Naive thymus-derived CD8-positive, alpha-beta T cell (primary cell): ENCODE measurements at regions not wholly inside any gene's neighbourhood (a gene's known extent, or its start where the extent isn't known, plus 50 kb on each side); places are given as distances from the start of the nearest gene placed in this dataset.
"Not testable (repeated sequence)": the region's sequence is repeated elsewhere in the genome, so short reads cannot be mapped to it uniquely, and the experiment has no call there.

Source experiments
- ATAC-seq, 2 donors: fragments of 150-1000 bp; cut with Tn5 transposase in 1 of 2; sonication (Bioruptor Pico), chemical (Tn5 transposase) in 1 of 2; 1 replicate in 1 of 2; 2 replicates in 1 of 2; pipeline ENCODE4 v1.10.0; 2021; ENCODE audit warnings: mild to moderate bottlenecking in 2 of 2, moderate library complexity in 2 of 2
- POLR2A ChIA-PET: fragments of 350-600 bp; sonication (Branson Sonifier 250); formaldehyde crosslinking; loops from one replicate; lab custom pipeline; 2021; ENCODE audit warnings: antibody characterized with exemption; lab: Charles Lee
- DNase-seq, 10 donors: peaks; one replicate each; pipeline versions ENCODE4 v3.0.0 to v3.0.0-alpha.2; 2020 to 2022
- H3K27ac Mint-ChIP-seq, 10 donors: one replicate each; pipeline ENCODE4 v1.8.0; 2020 to 2022; ENCODE audit warnings: mild to moderate bottlenecking in 10 of 10, mixed read lengths in 10 of 10, moderate library complexity in 4 of 10, inconsistent platforms in 1 of 10
- H3K27me3 Mint-ChIP-seq, 5 donors: one replicate each; pipeline ENCODE4 v1.8.0; 2021 to 2022; ENCODE audit warnings: mixed read lengths in 5 of 5
- H3K36me3 Mint-ChIP-seq, 3 donors: one replicate each; pipeline ENCODE4 v1.8.0; 2020 to 2022; ENCODE audit warnings: mixed read lengths in 3 of 3, mild to moderate bottlenecking in 2 of 3, inconsistent platforms in 1 of 3
- H3K4me1 Mint-ChIP-seq, 4 donors: one replicate each; pipeline ENCODE4 v1.8.0; 2021 to 2022; ENCODE audit warnings: mixed read lengths in 4 of 4
- H3K4me3 Mint-ChIP-seq, 10 donors: one replicate each; pipeline ENCODE4 v1.8.0; 2020 to 2022; ENCODE audit warnings: mild to moderate bottlenecking in 10 of 10, mixed read lengths in 10 of 10, moderate library complexity in 6 of 10, inconsistent platforms in 1 of 10
- H3K9me3 Mint-ChIP-seq, 9 donors: one replicate each; pipeline ENCODE4 v1.8.0; 2020 to 2022; ENCODE audit warnings: mixed read lengths in 9 of 9, mild to moderate bottlenecking in 3 of 9, inconsistent platforms in 1 of 9, moderate library complexity in 1 of 9

GRCh38 chr2:128591861-128592822 is 273.5 kb upstream of the HS6ST1 start:
- no peaks in the 10 kb centered on the region for H3K36me3 Mint-ChIP-seq
- POLR2A ChIA-PET, result no interaction called here
- no peak for DNase-seq
- no peaks in the 10 kb centered on the region for H3K9me3 Mint-ChIP-seq
- no peaks in the 10 kb centered on the region for H3K4me1 Mint-ChIP-seq
- peaks cover 0 to 25% (median 10%) of the 10 kb centered on the region in 5 donors for H3K27me3 Mint-ChIP-seq
- no peak overlapping the region for H3K4me3 Mint-ChIP-seq
- ATAC-seq, result no peak
- peak overlapping the region in 1 of 10 donors; percentile 29 for H3K27ac Mint-ChIP-seq

DNA sequence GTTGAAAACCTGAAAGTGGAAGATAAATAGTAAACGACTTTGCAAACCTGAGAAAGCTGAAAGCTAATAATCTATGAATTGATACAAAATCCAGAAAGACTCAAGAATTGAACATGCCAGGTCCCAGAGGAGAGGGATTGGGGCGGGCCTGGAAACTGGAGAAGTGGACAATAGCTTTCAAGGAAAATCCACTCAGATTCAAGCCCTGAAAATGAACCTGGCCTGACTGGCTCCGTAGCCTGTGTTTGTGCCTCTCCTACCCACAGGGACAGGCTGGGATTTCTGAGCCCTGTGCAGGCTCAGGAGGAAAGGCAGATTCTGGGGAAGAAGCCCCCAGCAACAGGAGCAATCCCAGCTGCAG is 274.8 kb upstream of the HS6ST1 start:
- Mint-ChIP-seq H3K27me3 (peaks cover 0 to 25% (median 10%) of the 10 kb centered on the region in 5 donors), H3K4me1 (no peaks in the 10 kb centered on the region), H3K27ac (no peak overlapping the region), H3K9me3 (no peaks in the 10 kb centered on the region), H3K4me3 (no peak overlapping the region), H3K36me3 (no peaks in the 10 kb centered on the region)
- ATAC-seq (no peak), DNase-seq (no peak)
- POLR2A ChIA-PET, result no interaction called here

- H3K4me1 Mint-ChIP-seq, result no peaks in the 10 kb centered on the region
- POLR2A ChIA-PET, result no interaction called here
These were observed 275.4 kb upstream of the HS6ST1 start for GRCh38 chr2:128593879-128594650.

GRCh38 chr2:128594651-128594910 is 275.9 kb upstream of the HS6ST1 start:
- DNase-seq (no peak), ATAC-seq (no peak)
- Mint-ChIP-seq H3K4me3 (no peak overlapping the region), H3K9me3 (no peaks in the 10 kb centered on the region), H3K27ac (no peak overlapping the region), H3K4me1 (no peaks in the 10 kb centered on the region), H3K27me3 (peaks cover 0 to 21% (median 8%) of the 10 kb centered on the region in 5 donors), H3K36me3 (no peaks in the 10 kb centered on the region)
- POLR2A ChIA-PET, result no interaction called here

More at GRCh38 chr2:128593879-128594650, 275.4 kb upstream of the HS6ST1 start:
- no peaks in the 10 kb centered on the region for H3K36me3 Mint-ChIP-seq
- H3K27me3 Mint-ChIP-seq, result peaks cover 0 to 25% (median 10%) of the 10 kb centered on the region in 5 donors
- H3K27ac Mint-ChIP-seq, result no peak overlapping the region
- ATAC-seq (no peak), DNase-seq (no peak)
- no peaks in the 10 kb centered on the region for H3K9me3 Mint-ChIP-seq
- no peak overlapping the region for H3K4me3 Mint-ChIP-seq

DNA sequence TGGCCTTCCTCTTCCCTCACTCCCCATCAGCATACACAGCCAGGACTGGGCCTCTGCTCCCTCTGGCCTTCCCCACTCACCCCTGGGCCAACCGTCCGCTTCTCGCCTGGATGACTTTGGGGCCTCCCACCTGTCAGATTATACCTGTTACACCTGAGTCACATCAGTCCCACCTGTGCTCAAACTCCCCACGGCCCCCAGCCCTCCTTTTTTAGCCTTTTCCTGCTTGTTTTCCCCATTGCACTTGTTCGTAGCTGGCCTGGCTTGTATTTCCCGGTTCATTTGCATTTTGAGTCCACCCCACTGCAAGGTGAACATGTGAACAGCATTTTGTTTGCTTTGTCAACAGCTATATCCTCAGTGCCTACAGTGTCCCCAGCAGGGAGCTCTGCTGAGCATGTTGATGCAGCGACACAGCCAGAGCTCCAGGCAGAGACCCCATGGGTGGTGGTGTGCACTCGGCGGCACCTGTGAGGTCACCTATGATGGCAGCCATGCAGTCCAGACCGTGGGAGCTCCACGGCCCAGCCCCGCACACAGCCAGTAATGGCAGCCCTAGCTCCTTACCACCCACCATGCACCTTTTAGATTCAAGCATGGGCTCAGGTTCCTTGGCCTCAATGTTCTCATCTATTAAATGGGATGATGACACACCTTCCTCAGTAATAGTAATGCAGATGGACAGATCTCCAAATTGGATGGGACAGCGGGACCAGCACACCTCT is 276.4 kb upstream of the HS6ST1 start:
- POLR2A ChIA-PET, result no interaction called here
- H3K27me3 Mint-ChIP-seq, result peaks cover 0 to 15% (median 7%) of the 10 kb centered on the region in 5 donors
- DNase-seq (peak in 1 of 10 donors; percentile 10), ATAC-seq (no peak)
- H3K9me3 Mint-ChIP-seq, result no peaks in the 10 kb centered on the region
- H3K4me3 Mint-ChIP-seq, result no peak overlapping the region
- H3K27ac Mint-ChIP-seq, result no peak overlapping the region
- H3K36me3 Mint-ChIP-seq, result no peaks in the 10 kb centered on the region
- no peaks in the 10 kb centered on the region for H3K4me1 Mint-ChIP-seq

- H3K27me3 Mint-ChIP-seq, result peaks cover 0 to 8% (median under 1%) of the 10 kb centered on the region in 5 donors
- ATAC-seq, result no peak
- H3K27ac Mint-ChIP-seq, result no peak overlapping the region
- peak in 1 of 10 donors; percentile 11 for DNase-seq
- POLR2A ChIA-PET, result no interaction called here
- no peak overlapping the region for H3K4me3 Mint-ChIP-seq
- H3K4me1 Mint-ChIP-seq, result no peaks in the 10 kb centered on the region
- H3K9me3 Mint-ChIP-seq, result no peaks in the 10 kb centered on the region
- no peaks in the 10 kb centered on the region for H3K36me3 Mint-ChIP-seq
These were observed 277.2 kb upstream of the HS6ST1 start for GRCh38 chr2:128595763-128596395.

GRCh38 chr2:128596396-128597120 is 277.9 kb upstream of the HS6ST1 start:
- Mint-ChIP-seq H3K9me3 (no peaks in the 10 kb centered on the region), H3K27me3 (peaks cover 0 to 6% (median 0%) of the 10 kb centered on the region in 5 donors), H3K36me3 (no peaks in the 10 kb centered on the region), H3K4me3 (no peak overlapping the region), H3K27ac (no peak overlapping the region), H3K4me1 (no peaks in the 10 kb centered on the region)
- POLR2A ChIA-PET, result no interaction called here
- no peak for ATAC-seq
- DNase-seq, result peak in 1 of 10 donors; percentile 14

DNA sequence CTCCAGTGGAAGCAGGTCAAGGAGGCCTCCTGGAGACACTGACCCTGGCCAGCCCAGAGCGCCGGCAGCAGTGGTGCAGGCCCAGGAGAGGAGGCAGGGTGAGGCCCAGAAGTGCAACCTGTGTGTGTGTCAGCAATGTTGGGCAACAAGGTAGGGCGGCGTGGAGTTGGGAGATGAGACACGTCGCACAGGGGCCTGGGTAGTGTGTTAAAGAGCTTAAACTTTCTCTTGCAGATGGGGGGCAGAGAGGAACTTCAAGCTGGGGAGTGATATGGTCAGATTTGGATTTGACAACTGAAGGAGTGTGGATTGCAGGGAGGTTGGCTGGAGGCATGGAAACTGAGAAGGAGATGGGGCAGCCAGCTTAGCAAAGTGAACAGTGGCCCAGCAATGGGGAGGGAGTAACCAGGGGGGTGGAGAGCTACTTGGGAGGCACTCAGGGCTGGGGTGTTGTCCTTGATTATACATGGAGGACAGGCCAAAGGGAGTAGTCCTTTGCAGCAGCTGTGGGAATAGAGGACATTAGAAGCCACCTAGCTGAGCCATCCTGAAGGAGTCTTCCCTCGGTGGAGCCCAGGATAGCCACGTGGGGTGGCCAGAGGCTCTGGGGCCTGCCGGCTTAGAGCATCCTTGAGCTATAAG is 278.6 kb upstream of the HS6ST1 start:
- H3K36me3 Mint-ChIP-seq, result no peaks in the 10 kb centered on the region
- no peaks in the 10 kb centered on the region for H3K4me1 Mint-ChIP-seq
- no peak for ATAC-seq
- H3K4me3 Mint-ChIP-seq, result no peak overlapping the region
- POLR2A ChIA-PET, result no interaction called here
- no peak overlapping the region for H3K27ac Mint-ChIP-seq
- no peaks in the 10 kb centered on the region for H3K27me3 Mint-ChIP-seq
- peak in 1 of 10 donors; percentile 7 for DNase-seq
- no peaks in the 10 kb centered on the region for H3K9me3 Mint-ChIP-seq

GRCh38 chr2:128598260-128598659 is 279.6 kb upstream of the HS6ST1 start:
- POLR2A ChIA-PET, H3K4me1 Mint-ChIP-seq, H3K9me3 Mint-ChIP-seq, DNase-seq, H3K36me3 Mint-ChIP-seq, H3K27ac Mint-ChIP-seq, H3K4me3 Mint-ChIP-seq, H3K27me3 Mint-ChIP-seq, ATAC-seq: not testable (repeated sequence)

DNA sequence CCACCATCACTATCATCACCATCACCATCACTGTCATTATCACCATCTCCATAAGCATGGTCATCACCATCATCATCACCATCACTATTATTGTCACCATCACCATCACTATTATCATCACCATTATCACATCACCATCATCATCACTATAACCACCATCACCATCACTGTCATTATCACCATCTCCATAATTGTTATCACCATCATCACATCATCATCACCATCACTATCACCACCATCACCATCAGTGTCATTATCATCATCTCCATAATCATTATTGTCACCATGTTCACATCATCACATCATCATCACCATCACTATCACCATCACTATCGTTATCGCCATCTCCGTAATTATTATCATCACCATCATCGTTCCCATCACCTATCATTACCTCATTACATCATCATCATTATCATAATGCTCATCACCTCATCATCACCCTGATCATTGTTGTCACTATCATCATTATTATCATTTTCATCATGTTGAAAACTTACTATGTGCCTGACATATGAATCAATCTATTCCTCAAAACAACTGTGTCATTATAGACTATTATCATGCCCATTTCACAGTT is 280.3 kb upstream of the HS6ST1 start:
- no peak overlapping the region for H3K27ac Mint-ChIP-seq
- H3K4me3 Mint-ChIP-seq, result no peak overlapping the region

DNA sequence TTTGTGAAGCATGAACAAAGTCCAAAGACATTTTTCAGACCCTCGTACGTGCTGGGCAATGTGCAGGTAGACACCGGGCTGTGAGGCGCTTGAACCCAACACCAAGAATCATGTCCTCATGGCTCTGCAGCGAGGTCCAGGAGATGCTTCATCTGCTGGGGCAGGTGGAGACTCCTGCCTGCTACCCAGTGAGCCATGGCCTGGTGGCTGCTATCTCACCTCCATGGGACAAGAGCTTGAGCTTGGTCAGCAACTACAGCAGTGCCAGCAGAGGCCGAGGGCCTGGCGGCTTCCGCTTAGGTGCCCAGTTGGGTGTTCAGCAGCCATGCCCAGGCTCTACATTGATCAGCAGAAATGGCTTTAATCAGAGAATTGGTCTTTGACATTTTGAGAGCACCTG is 281.0 kb upstream of the HS6ST1 start:
- H3K9me3 Mint-ChIP-seq, result no peaks in the 10 kb centered on the region
- no peaks in the 10 kb centered on the region for H3K4me1 Mint-ChIP-seq
- H3K4me3 Mint-ChIP-seq, result no peak overlapping the region
- H3K36me3 Mint-ChIP-seq, result no peaks in the 10 kb centered on the region
- no peaks in the 10 kb centered on the region for H3K27me3 Mint-ChIP-seq
- DNase-seq, result peak in 1 of 10 donors; percentile 4
- ATAC-seq, result no peak
- POLR2A ChIA-PET, result no interaction called here
- H3K27ac Mint-ChIP-seq, result no peak overlapping the region

More for the DNA sequence above, 280.3 kb upstream of the HS6ST1 start:
- H3K4me1 Mint-ChIP-seq, result no peaks in the 10 kb centered on the region
- DNase-seq (no peak), ATAC-seq (no peak)
- H3K36me3 Mint-ChIP-seq, result no peaks in the 10 kb centered on the region
- no peaks in the 10 kb centered on the region for H3K9me3 Mint-ChIP-seq
- H3K27me3 Mint-ChIP-seq, result no peaks in the 10 kb centered on the region
- POLR2A ChIA-PET, result no interaction called here
